GM18868 (cell line): ENCODE measurements at regions not wholly inside any gene's neighbourhood (a gene's known extent, or its start where the extent isn't known, plus 50 kb on each side); places are given as distances from the start of the nearest gene placed in this dataset.
"Not testable (repeated sequence)": the region's sequence is repeated elsewhere in the genome, so short reads cannot be mapped to it uniquely, and the experiment has no call there.

Source experiments
- ATAC-seq: cut with Tn5 transposase; IDR thresholded peaks from one replicate; pipeline ENCODE4 v1.9.1; 2021; ENCODE audit warnings: mild to moderate bottlenecking, moderate library complexity; ENCODE audit not compliant: unreplicated experiment

DNA sequence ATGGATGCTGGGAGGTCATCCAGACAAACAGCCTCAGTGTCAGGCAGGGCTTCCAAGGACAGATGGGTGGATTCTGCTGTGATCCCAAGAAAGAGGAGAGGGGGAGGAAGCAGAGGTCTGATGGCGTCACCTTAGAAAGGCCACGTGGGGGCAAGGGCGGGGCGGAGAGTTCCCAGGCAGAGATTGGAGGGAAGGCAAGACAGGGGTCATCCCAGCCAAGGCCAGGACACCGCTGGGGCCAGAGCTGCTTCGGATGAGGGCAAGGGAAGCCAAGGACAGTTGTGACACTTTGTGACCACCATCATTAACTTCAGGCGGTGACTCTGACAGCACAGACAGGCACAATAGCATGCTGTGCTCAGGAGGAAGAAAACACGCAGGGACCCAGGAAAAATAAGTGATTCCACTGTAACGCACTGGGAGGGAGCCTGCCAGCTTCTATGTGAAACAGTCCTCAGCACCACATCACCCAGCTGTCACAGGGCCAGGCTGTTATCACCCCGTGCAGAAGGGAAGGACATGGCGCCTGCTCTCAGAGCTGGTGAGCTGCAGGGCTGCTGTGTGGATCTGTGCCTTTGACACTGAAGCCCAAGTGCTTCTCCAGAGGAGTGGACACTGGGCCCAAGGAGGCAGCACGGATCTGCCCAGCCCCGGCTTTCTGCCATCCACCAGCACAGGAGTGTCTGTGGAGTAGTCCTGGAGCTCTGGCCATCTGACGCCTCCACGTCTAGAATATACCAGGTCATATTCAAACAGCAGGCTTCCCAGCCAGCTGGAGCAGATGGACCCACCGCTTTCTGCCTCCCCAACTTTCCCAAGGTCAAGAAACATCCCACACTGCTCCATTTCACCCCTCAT, 204.1 kb downstream of the NDUFA10 start:
- no peak for ATAC-seq

DNA sequence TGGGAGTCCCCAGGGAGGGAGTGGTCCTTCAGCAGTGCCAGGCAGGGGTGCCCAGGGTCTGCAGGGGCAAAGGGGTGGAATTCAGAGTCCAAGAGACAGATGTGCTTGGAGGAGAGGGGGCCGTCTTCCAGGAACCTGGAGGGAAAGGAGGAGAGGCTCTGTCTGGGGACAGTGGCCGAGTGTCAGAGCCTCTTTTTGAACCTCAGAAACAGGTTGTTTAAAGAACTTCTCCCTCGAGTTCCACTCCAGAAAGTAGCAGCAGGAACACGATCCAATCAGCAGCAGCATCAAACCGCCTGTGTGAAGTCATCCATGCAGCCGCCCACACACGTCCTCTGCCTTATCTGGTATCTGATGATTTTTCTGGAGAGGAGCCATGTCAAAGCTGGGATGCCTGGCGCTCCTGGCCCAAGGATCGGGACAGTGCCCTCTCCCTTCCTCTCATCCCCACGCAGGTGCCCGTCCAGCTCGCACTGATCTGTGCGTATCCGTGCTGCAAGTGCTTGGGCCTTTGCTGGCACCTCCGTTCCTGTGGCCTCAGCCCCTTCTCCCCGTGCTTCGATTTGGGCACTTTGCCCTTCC, 205.1 kb downstream of the NDUFA10 start:
- no peak for ATAC-seq

DNA sequence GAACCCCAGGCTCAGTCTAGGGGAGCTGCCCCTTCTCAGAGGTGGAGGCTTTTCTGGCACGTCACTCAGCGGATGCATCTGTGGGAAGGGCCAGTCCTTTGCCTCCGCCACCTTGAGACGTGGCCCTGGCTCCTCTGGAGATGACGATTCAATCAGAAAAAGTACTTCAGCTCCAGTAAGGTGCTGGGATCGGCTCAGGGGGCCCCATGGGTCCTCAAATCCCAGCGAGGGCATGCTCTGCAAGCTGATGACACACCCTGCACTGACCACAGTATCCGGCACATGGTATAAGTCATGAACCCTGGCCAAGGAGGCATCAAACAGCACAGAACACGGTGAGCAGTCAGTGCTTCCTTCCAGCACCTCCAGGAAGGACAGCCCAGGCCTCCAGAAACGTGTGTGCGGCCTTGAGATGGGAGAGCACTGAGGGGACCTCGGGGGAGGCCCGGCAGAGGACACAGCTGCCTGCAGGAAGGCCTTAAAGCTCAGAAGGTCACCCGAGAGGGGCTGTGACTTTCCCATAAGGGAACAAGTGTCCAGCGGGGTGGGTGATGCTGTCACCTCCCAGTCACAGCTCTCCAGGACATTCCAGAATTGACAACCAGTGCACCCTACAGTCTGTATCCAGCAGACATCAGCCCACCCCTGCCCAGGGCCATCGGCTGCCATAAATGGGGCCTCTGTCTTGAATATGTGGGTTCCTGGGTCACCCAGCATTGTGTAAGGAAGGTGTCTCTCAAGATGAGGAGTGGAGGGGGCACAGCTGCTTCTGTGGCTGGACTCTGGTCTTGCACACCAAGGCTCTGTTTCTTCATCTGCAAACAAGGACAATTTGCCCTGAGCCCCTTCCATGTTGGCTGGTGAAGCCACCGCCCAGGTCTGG, 205.8 kb downstream of the NDUFA10 start:
- no peak for ATAC-seq

DNA sequence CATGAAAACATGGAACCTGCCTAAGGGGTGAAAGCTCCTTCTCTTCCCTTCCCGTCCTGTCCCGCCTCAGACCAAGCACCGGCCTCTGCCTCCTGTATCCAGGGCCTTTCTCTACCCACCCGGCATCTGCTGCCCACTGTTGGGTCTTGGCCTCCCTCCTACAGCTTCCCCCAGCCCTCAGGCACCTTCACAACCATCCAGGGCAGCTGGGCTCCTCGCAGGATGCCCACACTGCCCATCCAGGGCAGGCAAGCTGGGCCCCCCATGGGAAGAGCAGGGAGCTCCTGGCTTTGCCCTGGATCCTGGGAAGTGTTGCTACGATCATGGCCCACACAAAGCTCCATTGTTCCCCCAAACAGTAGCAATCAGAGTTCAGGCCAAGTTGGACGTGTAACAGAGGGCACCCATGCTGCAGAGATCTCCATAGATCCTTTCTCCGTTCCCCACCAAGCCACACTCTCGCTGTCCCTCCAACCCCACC, 206.6 kb downstream of the NDUFA10 start:
- ATAC-seq: no peak

DNA sequence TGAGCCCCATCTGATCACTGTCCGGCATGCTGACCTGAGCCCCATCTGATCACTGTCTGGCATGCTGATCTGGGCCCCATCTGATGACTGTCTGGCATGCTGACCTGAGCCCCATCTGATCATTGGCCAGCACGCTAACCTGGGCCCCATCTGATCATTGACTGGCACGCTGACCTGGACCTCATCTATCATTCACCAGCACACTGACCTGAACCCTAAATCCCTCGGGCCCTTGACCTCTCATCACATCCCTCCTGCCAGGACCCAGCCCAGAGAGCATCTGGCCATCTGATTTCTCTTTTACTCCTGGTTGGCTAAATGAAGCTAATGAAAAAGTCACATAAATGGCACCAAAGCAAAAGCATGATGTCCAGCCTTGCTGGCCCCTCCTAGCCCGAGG, 207.1 kb downstream of the NDUFA10 start:
- ATAC-seq: no peak

DNA sequence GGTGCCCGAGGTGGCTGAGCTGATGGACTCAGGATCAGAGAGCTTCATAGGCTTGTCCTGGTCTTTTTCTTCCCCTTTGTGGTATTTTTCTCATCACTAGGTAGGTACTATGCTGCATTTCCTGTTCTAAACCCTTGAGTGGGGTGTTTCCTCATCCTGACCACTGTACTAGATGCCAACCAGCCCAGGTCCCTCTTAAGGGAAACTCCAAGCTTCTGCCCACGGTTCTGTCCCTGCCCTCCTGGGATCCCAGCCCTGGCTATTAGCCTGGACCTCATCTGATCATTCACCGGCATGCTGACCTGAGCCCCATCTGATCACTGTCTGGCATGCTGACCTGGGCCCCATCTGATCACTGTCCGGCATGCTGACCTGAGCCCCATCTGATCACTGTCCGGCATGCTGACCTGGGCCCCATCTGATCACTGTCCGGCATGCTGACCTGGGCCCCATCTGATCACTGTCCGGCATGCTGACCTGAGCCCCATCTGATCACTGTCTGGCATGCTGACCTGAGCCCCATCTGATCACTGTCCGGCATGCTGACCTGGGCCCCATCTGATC, 207.6 kb downstream of the NDUFA10 start:
- not testable (repeated sequence) for ATAC-seq

DNA sequence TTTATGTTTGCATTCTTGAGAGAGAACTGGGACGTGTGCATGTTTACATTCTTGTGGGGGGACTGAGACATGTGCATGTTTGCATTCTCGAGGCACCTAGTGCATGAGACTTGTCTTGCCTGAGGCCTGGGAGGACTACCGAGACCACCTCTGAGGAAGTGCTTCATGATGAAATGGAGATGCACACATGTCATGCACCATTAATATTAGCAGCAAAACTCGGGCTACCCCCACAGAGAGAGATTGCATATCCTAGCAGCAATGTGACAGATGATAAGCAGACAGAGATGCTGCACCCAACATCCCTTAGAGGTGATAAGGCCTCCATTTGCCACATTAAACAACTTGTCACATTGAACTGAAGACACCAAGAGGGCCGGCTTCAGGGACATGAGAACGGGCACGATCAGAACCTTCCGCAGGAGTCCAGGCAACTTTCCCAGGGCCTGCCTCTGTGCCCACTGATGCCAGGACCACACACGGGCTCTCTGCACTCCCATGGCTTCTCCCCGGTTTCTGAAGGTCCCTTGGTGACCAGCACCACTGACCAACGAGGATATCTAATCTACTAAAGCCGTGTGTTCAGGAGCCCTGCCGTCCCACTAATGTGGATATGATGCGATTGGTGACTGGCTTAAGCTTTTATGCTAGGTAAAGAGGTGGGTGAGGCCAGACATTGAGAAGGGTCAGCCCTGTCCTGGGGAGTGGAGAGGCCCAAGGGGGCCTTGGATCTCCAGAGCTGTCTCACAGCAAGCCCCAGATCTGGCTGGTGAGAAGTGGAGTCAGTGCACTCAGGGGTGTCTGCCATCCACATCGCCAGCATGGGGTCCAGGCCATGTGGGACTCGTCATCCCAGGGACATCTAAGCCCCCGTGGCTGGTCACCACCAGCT, 208.3 kb downstream of the NDUFA10 start:
- ATAC-seq: no peak

DNA sequence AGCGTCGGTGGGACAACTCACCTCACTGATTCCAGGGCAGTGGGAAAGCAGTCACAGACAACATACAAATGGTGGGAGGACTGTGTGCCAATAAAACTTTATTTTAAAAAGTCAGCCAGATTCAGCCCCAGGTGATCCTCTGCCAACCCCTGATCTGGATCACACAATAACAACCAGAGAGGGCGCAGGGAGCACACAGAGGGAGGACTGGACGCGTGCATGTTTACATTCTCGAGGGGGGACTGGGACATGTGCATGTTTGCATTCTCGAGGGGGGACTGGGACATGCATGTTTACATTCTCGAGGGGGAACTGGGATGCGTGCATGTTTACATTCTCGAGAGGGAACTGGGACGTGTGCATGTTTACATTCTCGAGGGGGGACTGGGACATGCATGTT, 209.5 kb downstream of the NDUFA10 start:
- no peak for ATAC-seq

DNA sequence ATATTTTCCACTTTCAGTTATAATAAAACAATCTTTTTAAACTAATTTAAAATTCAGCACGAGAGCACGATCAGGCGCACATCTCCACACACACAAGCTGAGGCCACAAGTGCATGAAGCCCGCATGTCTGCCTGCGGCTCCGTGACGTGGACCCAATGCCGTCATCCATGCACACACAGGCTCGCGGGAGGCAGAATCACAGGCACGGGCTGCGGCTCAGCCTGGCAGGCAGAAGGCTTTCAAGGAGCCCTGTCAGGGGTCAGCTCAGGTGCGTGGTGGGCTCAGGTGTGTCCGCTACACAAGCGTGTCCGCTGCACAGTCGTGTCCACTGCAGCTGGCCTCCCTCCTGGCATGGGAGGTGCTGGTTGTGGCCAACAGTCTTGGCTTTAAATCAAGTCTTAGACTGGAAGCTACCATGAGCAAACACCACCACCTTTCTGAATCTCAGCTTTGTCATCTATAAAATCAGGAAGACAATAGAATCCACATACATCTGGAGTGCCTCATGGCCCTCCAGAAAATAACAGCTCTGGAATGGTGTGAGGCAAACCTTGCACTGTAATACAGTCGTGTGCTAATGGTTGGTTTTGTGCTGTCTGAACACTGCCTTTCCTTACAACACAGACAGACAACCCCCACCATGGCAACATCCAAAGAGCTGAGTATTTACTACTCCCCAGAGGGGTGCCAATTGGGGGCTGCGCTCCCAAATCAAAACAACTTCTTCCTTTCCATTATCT, 210.1 kb downstream of the NDUFA10 start:
- no peak for ATAC-seq

DNA sequence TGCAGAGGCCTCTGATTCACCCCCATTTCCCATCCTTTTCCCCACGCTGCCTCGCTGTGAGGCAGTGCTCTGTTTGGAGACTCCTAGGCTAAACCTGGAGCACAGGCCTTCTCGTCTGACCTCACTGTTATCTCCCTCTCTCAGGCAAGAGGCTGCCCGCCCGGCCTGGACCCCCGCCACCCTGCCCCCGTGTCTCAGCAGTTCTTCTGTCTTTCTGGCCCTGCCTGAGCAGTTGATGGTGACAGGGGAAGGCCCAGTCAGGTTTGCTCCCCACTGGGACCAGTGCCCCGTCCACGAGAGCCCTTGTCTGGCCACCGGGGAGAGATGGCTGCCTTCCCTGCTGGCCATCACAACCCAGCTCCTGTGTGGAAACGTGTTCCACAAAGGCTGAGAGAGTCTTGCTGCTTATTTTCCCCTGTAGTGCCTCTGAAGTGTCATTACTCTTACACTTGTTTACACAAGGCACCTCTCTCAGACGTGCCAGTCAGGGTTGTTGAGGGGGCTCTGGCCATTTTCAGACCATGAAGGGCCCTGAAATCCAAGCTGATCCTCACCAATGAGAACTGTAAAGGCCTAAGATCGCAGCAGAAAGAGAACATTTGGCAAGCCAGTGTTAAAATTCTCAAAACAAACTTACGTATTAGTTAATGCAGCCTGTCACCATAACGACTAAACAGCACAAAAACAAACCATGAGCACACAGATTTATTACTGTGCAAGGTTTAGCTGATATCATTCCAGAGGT, 210.9 kb downstream of the NDUFA10 start:
- ATAC-seq: no peak

DNA sequence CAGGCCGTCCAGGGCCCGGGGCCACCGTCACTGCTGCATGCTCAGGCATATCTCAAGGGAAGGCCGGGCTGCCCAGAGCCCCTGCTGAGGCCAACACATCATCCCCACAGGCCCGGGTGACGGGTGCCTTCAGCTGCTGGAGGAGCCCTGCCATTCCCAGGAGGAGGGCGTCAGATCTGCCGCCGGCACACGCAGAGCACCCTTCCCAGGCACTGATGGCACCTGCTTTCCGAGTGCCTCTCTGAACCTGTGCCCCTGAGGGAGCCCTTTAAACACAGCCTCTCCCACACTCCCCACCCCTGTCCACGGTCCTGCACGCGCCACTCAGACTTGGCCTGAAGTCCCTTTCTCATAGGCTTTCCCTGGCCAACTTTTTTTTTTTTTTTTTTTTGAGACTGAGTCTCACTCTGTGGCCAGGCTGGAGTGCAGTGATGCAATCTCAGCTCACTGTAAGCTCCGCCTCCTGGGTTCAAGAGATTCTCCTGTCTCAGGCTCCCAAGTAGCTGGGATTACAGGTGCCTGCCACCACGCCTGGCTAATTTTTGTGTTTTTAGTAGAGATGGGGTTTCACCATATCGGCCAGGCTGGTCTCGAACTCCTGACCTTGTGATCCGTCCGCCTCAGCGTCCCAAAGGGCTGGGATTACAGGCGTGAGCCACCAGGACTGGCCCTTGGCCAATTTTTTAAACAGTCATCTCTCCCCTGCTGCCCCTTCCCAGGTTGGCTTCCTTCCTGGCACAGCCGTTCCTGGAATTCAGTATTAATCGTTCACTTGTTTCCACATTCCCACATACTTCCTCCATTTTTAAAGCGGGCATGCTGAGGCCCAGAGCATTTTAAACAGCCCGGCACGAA, 211.7 kb downstream of the NDUFA10 start:
- ATAC-seq: no peak

DNA sequence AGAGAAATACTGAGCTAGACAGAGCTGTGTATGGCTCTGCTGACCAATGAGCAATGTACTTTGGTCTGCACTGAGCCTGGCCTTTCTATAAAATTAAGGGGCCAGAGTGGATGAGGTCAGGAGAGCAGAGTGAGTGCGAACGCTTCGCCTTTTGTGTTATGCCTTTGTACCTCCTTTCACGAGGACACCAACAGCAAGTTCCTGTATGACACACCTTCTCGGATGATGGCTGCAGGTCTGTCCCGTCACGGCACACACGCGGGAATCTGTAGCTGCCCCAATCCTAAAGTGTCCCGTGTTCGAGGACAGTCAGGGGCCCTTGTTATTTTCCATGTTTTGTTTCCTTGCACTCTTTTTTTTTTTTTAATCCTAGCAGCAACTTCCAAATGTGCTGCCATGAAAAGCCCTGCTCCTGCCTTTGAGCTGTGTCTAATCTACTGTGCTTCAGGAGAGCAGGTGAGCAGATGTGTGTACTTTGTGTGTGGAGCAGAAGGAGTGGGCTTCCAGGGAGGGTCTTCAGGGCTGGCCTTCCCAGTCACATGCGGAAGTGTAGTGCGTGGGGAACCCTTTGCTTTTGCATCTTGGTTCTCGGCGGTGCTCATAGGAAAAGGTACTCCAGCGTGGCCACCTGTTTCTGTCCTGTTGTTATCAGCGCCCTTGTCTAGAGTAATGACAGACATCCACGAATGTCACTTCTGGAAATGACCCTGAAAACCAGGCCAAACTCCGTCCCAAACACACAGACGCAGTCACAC, 213.2 kb downstream of the NDUFA10 start:
- no peak for ATAC-seq

DNA sequence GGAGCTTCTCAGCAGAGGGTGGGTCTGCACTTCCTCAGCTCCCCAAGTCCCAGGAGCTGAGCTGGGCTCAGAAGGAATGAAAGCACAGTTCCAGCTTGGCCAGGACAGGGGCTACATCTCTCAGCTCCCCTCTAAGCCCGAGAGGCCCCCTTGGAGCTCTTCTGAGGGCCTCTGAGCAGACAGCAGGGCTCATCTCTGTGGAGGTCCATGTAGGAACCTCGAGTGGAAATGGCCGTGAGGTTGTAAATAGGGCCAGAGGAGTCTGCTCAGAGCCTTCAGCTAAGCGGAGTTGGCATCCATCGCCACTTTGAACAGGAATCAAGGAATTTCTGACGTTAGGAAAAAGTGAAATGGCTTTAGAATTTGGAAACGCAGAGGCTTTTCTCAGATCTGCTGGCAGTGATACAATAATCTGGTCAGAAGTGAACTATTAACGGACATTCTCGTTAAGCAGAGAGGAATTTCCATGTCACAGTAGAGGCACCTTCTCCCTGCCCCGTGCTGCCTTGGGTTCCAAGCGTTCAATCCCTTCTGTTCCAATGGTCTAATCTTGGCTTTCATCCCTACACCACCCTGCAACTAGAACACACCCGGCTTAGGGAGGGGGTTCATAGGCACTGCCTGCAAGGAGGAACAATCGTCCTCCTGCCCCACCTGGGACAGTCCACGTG, 213.9 kb downstream of the NDUFA10 start:
- no peak for ATAC-seq

DNA sequence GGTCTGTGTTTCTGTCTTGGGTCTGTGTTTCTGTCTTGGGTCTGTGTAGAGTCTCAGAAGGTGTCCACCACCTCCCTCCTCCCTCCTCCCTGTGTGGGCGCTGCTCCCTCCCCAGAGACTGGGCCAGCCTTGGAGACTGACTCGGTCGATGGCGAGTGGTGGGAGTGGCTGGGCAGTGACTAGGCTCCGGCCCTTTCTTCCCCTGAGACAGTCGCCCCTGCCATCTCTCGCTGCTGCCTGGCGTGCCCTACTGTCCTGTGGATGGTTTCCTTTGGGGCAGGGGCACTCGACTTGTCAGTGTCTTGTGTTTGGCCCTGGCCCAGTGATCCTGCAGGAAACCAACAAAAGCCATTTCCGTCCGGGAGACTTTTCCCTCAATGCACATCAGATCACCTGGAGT, 215.8 kb downstream of the NDUFA10 start:
- ATAC-seq: no peak

DNA sequence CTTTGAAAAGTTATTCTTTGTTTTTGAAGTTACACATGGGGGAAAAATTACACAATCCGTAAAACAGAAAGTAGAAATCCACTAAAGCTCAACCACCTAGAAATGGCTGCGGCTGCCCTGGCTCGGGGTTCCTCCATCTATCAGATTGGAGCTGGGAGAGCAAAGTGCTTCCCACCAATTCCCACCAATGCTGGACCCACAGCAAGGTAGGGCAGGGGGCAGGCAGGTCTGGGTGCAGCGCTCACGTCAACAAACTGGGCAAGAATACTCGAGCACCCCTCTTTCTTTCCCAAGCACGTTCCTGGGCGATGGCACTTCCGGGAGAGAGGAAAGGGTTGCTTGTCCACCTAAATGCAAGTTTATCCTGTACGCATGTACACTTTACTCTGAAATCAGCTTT, 217.6 kb downstream of the NDUFA10 start:
- no peak for ATAC-seq

DNA sequence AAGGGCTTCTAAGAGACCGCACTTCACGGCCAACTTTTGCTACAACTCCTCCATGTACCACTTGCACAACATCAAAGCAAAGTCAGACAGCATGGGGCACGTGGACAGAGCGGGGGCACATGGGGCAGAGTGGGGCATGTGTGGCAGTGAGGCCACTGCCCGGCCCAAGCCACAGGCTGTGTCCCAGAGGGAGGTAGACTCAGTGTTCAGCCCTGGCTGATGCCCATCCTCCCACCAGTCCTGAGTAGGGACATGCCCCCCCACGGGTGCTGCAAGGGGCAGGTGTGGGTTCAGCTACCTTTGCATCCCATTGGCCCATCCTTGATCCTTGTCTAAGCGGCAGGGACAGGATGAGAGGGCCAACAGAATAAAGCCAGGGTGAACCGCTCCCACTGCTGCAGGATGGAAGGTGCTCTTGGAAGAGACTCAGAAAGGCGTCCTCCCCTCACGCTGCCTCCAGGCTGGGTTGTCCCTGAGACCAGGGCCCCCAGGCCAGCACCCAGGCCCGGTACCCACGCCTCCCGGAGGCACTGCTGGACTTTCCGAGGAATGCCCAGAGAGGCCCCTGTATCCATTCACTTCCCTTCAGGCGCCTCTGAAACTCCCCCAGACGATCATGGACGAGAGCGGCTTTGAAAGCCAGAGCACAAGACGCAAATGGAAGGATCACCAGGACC, 218.2 kb downstream of the NDUFA10 start:
- no peak for ATAC-seq
